ENCODE measurements at regions not wholly inside any gene's neighbourhood (a gene's known extent, or its start where the extent isn't known, plus 50 kb on each side); places are given as distances from the start of the nearest gene placed in this dataset.

- H3K36me3 ChIP-seq (ENCODE audit: control insufficient read depth in 2 of 4, insufficient read depth in 4 of 4, low read length in 3 of 4), result no peaks in the 10 kb centered on the region
- POLR2A ChIA-PET (ENCODE audit: partially characterized antibody), result no interaction called here
- no peak overlapping the region for H3K23ac ChIP-seq (ENCODE audit: insufficient read length)
- no peak overlapping the region for H4K8ac ChIP-seq (ENCODE audit: extremely low read depth, insufficient read depth, low read length)
- no peak overlapping the region for H3K4ac ChIP-seq (replicated peaks; ENCODE audit: insufficient read length, low read depth, low read length)
- H4K20me1 ChIP-seq (replicated peaks in 1 of 2; ENCODE audit: control insufficient read depth in 1 of 2, insufficient read depth in 2 of 2, low read length in 2 of 2), result no peaks in the 10 kb centered on the region
- no peak overlapping the region for H2BK5ac ChIP-seq (ENCODE audit: low read depth, low read length)
- H3K4me2 ChIP-seq (ENCODE audit: insufficient read depth in 1 of 2, low read depth in 2 of 2, low read length in 2 of 2), result no peak overlapping the region
- H3K18ac ChIP-seq (ENCODE audit: extremely low read depth, low read length), result no peak overlapping the region
- CTCF ChIA-PET (ENCODE audit: partially characterized antibody), result interaction anchor here (4.6 kb wide), 1 partner anchor 11 kb away, joined by 13 read pairs; no protein-coding TSS in a partner anchor
- H3K14ac ChIP-seq (ENCODE audit: insufficient read length), result no peak overlapping the region
- H2AK5ac ChIP-seq (ENCODE audit: low read depth, low read length), result no peak overlapping the region
- no peak for TF ChIP-seq JUN (IDR thresholded peaks at IDR 0.05; ENCODE audit: low read depth, low read length)
- TF ChIP-seq EZH2 (IDR thresholded peaks at IDR 0.05; ENCODE audit: low read depth, low read length, severe bottlenecking), result no peak
- no peak for TF ChIP-seq GABPA (IDR thresholded peaks at IDR 0.05; ENCODE audit: borderline replicate concordance, insufficient read depth, low read length)
- no peaks in the 10 kb centered on the region for H3K23me2 ChIP-seq (ENCODE audit: low read depth, low read length)
- no peak overlapping the region for H3K9ac ChIP-seq (replicated peaks in 1 of 4; ENCODE audit: extremely low read depth in 1 of 4, low read depth in 3 of 4, low read length in 3 of 4)
- no peak overlapping the region for H2BK120ac ChIP-seq (replicated peaks; ENCODE audit: low read depth, low read length)
- H3K27ac ChIP-seq (ENCODE audit: low read depth, low read length), result no peak overlapping the region
- H3K79me1 ChIP-seq (ENCODE audit: low read depth, low read length), result no peaks in the 10 kb centered on the region
- H2BK12ac ChIP-seq (ENCODE audit: low read depth, low read length), result no peak overlapping the region
- no peaks in the 10 kb centered on the region for H3K79me2 ChIP-seq (ENCODE audit: control insufficient read depth in 1 of 2, insufficient read depth in 2 of 2, low read length in 2 of 2)
- H3K56ac ChIP-seq (replicated peaks; ENCODE audit: insufficient read length, low read depth, low read length), result no peak overlapping the region
- no peak for FAIRE-seq
- no peaks in the 10 kb centered on the region for H3K27me3 ChIP-seq (replicated peaks in 1 of 4; ENCODE audit: control insufficient read depth in 3 of 4, extremely low read depth in 1 of 4, insufficient read depth in 3 of 4, low read length in 3 of 4)
- peaks cover 0 to 4% of the 10 kb centered on the region in 2 experiments; a peak in 1 of 4 replicates for H3K9me3 ChIP-seq (ENCODE audit: insufficient read depth in 2 of 2, low read depth in 1 of 2, low read length in 1 of 2)
- H4K5ac ChIP-seq (ENCODE audit: insufficient read length, low read depth, low read length), result no peak overlapping the region
- H3K4me3 ChIP-seq (ENCODE audit: extremely low read depth in 1 of 4, insufficient read depth in 2 of 4, low read depth in 3 of 4, low read length in 4 of 4), result no peak overlapping the region
- no peak overlapping the region for H2AFZ ChIP-seq (ENCODE audit: low read length)
- no peaks in the 10 kb centered on the region for H3K4me1 ChIP-seq (replicated peaks in 1 of 4; ENCODE audit: control insufficient read depth in 3 of 4, insufficient read depth in 4 of 4, low read length in 3 of 4)
- no peak for DNase-seq (ENCODE audit: low read depth in 1 of 2, low spot score in 2 of 2)
- H4K91ac ChIP-seq (replicated peaks; ENCODE audit: insufficient read length, low read length), result no peak overlapping the region
- H2BK20ac ChIP-seq (ENCODE audit: low read length), result no peak overlapping the region
- no peak overlapping the region for H2BK15ac ChIP-seq (ENCODE audit: low read length)
Observed at GRCh38 chr3:36135863-36136262, 244.4 kb upstream of the STAC start.

All from H1 (cell line).